HG03064 (cell line): ENCODE measurements at regions not wholly inside any gene's neighbourhood (a gene's known extent, or its start where the extent isn't known, plus 50 kb on each side); places are given as distances from the start of the nearest gene placed in this dataset.
"Not testable (repeated sequence)": the region's sequence is repeated elsewhere in the genome, so short reads cannot be mapped to it uniquely, and the experiment has no call there.

ENCODE experiments used
- ATAC-seq: cut with Tn5 transposase; IDR thresholded peaks from one replicate; pipeline ENCODE4 v1.9.1; 2021; ENCODE audit warnings: low read depth; ENCODE audit not compliant: unreplicated experiment

DNA sequence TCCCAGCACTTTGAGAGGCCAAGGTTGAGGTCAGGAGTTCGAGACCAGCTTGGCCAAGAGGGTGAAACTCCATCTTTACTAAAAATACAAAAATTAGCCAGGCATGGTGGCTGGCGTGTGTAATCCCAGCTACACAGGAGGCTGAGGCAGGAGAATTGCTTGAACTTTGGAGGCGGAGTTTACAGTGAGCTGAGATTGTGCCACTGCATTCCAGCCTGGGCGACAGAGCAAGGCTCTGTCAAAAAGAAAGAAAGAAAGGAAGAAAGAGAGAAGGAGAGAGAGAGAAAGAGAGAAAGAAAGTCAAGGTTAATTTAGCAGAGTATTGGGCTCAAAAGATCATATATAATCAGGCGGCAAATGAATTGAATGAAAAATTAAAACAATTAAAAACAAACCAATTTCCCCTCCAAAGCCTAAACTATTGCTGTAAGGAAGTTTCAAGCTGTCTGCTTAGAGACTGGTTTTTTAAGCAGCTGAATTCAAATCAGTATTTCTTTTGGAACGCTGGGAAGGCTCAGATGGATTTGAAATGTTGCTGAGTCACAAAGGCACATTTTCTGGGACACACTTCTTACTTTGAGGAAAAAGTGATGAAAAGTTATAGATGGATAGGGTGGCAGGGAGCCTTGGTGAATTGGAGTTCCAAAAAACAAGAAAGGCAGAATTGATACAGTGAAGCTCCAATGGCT, 81.3 kb upstream of the BHLHE40 start:
- ATAC-seq: no peak

DNA sequence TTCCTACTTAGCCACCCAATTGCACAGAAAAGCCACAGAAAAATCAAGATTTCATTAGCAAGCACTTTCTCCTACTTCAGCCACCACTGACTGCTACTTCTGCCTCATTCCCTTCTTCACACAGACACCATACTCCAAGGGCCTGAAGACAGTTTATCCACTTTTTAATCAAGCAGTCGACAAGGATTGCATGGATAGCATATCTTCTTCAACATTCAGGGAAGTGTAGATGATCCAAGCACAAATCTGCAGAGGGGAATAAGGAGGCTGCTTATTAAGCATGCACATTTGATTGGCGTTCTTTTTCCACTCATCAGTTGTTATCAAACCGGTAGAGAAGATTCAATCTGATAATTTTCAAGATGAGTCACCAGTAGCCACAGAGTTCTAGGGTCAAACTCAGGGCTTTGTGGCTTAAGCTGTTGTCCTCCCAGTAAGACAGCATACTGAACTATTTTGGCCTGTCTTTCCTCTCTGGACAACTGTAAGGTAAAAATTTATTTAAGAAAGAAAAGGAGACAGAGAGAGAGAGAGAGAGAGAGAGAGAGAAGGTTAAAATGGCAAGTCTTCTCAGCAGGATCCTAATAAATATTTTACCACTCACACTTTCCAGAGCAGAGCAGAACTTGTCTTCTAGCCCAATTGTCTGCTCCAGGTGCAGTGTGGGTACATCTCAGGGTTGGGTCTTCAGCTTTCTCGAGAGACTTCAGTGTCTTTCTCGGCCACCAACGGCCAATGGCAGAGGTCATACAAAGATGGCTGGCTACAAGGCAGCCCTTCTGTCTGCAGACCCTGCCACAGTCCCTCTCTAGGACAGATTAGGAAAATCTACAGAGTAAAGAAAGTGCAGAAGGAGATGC, 80.6 kb upstream of the BHLHE40 start:
- ATAC-seq: peak; percentile 98

DNA sequence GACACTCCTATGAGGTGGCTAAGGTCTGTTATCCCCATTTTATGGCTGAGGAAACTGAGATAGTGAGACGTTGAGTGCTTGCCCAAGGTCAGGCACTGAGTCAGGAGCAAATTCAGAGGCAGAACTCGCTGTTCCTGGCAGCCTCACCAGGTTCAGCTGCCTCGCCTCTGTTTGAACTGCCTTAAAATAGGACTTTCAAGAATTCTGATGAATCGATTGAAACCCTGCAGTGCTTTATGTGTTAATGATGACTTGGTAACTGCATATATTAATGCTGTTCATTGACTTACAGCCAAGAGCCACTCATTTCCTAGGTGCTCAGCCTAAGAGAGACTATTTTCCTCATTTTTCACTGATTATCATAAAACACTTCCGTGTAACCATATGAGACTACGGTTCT, 79.5 kb upstream of the BHLHE40 start:
- no peak for ATAC-seq

DNA sequence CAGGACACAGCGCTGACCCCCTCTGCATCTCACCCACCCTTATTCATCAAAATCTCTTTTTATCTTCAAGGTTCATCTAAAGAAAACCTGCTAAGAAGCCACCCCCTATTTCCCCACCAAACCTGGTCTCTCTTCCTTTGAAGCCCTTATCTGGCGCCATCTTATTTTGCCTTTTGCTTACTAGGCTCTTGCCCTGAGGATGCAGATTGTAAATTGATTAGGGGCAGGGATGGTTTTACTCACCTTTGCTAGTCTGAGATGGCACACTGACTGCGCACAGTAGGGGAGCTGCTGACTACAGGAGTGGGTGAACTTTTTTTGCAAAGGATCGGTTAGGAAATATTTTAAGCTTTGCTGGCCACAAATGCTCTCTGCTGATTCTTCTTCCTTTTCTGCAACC, 78.9 kb upstream of the BHLHE40 start:
- no peak for ATAC-seq

DNA sequence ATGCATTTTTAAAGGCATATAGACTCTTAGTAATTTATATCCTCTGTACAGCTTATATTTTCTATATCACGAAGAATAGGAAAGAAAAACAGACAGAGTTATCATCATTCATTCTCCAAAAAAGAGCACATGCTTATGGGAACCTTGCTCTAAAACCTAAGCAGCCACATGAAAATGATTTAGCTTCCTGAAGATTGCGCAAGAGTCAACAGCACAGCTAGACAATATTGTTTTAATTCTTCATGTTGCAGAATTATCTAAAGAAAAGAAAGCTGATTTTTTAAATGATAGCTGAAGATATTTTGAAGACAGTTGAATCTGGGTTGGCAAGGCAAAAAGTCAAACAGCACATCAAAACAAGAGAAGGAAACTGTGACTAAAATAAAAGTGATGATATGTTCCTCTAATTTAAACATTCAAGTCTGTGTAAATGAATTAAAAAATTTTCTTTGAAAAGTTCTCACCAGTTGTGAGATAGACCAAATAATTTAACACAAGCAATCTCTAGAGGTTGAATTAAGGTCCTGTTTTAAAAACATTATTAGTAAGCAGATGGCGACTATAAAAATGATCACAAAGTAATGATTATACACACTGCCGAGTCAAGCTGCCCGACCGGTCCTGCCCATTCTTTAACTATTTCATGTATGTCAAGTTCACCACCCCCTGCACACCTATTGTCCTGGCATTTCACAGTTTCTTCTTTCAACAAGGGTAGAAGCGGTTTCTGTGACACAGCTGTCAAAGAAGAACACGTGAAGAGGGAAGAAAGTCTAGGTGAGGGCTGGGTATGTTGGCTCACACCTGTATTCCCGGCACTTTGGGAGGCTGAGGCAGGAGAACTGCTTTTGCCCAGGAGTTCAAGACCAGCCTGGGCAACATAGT, 74.2 kb upstream of the BHLHE40 start:
- no peak for ATAC-seq

DNA sequence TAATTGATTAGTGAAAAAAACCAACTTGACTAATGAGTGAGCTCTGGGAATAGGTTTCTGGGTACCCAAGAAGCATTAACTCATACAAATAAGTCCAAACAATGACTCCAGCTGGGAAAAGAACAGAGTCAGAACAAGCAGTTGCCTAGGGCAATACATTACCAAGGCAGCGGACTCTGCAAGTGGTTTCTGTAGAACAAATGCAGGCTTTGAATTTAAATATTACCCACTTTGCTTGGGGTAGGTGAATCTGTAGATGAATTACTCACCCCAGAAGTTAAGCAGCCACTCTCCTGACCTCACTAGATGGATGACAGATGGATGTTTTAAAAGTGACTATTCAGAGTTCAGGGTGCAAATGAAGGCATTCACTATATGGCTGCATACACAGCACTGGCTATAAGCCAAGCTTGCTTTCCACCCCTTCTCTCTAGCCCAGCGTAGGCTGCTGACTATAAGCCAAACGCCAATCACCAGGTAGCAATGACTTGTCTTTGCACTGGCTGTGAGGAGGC, 73.1 kb upstream of the BHLHE40 start:
- no peak for ATAC-seq

DNA sequence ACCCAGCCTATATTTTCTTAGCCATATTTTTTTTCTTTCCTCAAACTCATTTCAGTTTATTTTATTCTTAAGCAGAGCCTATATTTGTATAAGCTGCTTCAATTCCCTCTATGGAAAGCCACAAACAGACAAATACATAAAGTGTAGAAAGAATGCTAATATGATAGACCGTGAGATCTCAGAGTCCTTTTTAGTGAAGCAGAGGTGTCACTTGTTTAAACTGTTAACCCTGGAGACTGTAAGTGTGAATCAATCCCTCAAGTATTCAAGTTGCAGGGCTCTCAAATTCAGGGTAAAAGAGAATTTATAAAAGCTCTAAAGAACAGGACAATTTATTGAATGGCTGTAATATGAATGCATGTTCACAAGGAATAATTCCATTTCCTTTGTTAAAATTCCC, 72.2 kb upstream of the BHLHE40 start:
- ATAC-seq: no peak

DNA sequence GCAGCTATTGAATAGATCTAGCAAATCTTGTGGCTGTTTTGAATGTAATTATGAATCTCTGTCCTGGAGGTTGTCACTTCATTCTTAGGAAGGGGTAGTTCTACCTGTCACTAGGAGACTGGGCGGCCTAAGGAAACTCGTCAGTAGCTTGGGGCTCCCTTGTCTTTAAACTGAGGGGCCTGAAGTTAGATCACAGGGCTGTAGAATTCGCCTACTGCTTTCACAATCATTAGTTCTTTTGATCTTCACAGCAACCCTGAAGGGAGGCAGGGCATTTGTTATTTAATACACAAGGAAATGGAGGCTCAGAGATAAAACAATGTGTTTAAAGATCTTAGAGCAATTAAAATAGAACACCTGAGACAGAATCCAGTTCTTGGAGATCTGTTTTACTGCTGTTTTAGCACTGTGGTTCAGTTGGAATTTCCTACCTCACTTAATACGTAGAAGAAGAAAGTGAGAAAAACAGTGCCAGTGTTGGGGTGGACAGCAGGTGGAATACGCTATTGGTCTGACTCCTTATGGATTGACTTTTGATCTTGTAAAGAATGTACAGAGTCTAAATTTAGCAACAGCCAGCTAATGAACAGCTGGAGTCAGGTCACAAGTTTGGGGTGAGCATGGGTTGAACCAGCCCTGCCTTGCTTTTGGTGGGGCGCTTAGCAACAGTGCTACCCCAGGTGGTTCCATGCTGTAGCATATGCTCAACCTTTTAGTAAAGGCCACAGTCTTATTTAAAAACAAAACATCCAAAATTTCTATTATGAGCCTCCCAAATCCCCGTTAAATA, 71.4 kb upstream of the BHLHE40 start:
- ATAC-seq: no peak

DNA sequence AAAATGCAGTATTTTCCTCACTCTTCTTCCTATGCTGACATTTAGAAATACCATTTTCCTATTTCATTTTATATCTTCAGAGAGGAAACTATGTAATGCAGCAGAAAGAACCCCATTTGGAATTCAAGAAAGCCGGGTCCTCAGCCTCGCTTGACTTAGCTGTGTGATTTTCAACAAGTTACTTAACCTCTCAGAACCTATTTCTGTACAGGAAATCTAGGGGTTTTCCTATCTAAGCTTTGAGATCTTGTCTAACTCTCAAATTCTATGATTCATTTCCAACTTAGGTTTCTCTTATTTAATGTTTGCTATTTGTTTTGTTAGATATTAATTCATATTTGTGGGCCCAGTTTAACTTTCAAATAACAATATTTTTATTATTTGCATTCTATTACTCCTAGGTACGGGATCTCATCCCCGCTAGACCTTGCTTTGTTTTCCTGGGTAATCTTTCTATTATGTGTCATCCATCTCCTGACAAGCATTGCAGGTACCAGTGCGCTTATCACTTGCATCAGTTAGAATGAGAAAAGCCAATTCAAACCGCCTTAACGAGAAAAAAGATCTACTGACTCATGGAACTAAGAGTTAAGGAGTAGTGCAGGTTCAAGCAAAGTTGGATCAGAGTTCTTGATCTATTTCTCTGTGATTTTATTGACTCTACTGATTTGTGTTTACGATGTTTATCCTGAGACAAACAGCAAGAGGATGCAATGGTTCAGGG, 70.6 kb upstream of the BHLHE40 start:
- ATAC-seq: no peak

DNA sequence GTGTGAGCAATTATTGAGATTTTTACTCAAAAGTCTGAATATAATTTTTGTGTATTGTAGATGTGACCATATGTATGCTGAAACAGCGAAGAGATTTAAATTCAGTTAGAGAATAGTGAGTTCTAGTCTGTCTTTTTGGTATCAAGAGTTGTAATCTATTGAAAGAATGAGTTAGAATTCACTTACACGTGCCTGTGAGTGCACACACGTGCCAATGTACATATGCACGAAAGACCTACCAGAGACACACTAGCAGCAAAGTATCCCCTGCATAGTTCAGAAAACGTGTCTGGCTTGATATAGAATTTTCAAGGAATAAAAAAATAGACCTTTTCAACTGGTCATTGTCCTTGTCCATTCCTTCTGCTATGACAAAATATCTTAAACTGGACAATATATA, 64.8 kb upstream of the BHLHE40 start:
- no peak for ATAC-seq

DNA sequence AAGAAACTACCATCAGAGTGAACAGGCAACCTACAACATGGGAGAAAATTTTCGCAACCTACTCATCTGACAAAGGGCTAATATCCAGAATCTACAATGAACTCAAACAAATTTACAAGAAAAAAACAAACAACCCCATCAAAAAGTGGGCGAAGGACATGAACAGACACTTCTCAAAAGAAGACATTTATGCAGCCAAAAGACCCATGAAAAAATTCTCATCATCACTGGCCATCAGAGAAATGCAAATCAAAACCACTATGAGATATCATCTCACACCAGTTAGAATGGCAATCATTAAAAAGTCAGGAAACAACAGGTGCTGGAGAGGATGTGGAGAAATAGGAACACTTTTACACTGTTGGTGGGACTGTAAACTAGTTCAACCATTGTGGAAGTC, 57.6 kb upstream of the BHLHE40 start:
- not testable (repeated sequence) for ATAC-seq

DNA sequence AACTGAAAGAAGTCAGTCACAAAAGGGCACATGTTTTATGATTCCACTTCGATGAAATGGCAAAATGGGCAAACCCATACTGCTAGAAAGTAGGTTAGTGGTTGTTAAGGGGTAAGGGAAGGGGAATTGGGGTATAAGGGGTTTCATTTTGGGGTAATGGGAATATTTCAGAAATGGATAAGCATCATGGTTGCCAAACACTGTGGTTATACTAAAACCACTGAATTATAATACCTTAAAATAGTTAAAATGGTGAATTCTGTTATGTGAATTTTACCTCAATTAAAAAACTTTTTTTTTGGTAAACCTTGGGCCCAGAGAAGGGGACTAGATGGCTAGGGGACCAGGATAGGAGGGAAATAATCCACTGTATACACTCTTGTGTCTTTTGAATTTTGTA, 52.3 kb upstream of the BHLHE40 start:
- ATAC-seq: no peak

DNA sequence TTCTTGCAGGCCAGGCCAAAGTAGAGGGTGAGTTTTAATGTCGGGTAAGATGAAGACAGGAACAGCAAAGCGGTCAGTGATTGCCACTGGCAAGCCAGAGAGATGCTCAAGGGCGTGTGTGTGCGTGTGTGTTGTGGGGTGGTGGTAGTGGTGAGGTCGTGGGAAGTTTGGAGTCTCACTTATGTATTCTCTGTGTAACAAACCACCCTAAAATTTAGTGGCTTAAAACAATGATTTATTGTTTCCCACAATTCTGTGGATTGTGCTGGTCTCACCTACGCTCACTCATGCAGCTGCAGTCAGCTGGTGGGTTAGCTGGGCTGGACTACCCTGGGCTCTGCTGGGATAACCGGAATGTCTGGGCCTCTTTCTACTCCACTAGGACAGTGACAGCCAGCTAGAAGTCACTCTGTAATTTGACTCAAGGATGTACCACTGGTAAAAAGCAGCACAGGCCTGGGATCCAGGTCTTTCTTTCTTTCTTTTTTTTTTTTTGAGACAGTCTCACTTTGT, 50.9 kb upstream of the BHLHE40 start:
- no peak for ATAC-seq
